Natural killer cell (primary cell): ENCODE measurements at regions not wholly inside any gene's neighbourhood (a gene's known extent, or its start where the extent isn't known, plus 50 kb on each side); places are given as distances from the start of the nearest gene placed in this dataset.

Source experiments
- ATAC-seq, 3 donors: fragments of 150-1000 bp in 2 of 3; fragments of 200-7000 bp in 1 of 3; cut with Tn5 transposase; 1 replicate in 1 of 3; 2 replicates in 2 of 3; pipeline ENCODE4 v1.10.0; 2021; ENCODE audit warnings: mild to moderate bottlenecking in 2 of 3, moderate library complexity in 2 of 3
- DNase-seq, 2 donors: peaks; one replicate each; pipeline versions ENCODE4 v3.0.0 to v3.0.0-alpha.2; 2013 to 2021; ENCODE audit warnings: mixed read lengths in 1 of 2
- H3K27ac ChIP-seq: one replicate; pipeline ENCODE4 v1.5.1; 2013; ENCODE audit warnings: mild to moderate bottlenecking, low read length
- H3K27me3 ChIP-seq: one replicate; pipeline ENCODE4 v1.6.1; 2013; ENCODE audit warnings: low read length; ENCODE audit not compliant: control insufficient read depth, insufficient read depth
- H3K36me3 ChIP-seq: one replicate; pipeline ENCODE4 v1.6.1; 2013; ENCODE audit warnings: low read length; ENCODE audit not compliant: control insufficient read depth, insufficient read depth
- H3K4me1 ChIP-seq: one replicate; pipeline ENCODE4 v1.6.1; 2013; ENCODE audit warnings: low read length; ENCODE audit not compliant: control insufficient read depth, insufficient read depth
- H3K4me3 ChIP-seq: one replicate; pipeline ENCODE4 v1.5.1; 2013; ENCODE audit warnings: low read length
- H3K9me3 ChIP-seq: one replicate; pipeline ENCODE4 v1.6.1; 2013; ENCODE audit warnings: low read length; ENCODE audit not compliant: control insufficient read depth, insufficient read depth
- H3K27ac Mint-ChIP-seq, 2 donors: one replicate each; pipeline ENCODE4 v1.8.0; 2022; ENCODE audit warnings: mild to moderate bottlenecking in 2 of 2, mixed read lengths in 2 of 2, moderate library complexity in 1 of 2
- H3K27me3 Mint-ChIP-seq, 2 donors: one replicate each; pipeline ENCODE4 v1.8.0; 2022; ENCODE audit warnings: low read depth in 2 of 2, mixed read lengths in 2 of 2
- H3K36me3 Mint-ChIP-seq: one replicate; pipeline ENCODE4 v1.8.0; 2022; ENCODE audit warnings: mixed read lengths
- H3K4me1 Mint-ChIP-seq, 2 donors: one replicate each; pipeline ENCODE4 v1.8.0; 2022; ENCODE audit warnings: mixed read lengths in 2 of 2
- H3K4me3 Mint-ChIP-seq: one replicate; pipeline ENCODE4 v1.8.0; 2022; ENCODE audit warnings: mild to moderate bottlenecking, moderate library complexity, mixed read lengths
- H3K9me3 Mint-ChIP-seq, 2 donors: one replicate each; pipeline ENCODE4 v1.8.0; 2022; ENCODE audit warnings: mixed read lengths in 2 of 2
- WGBS: methylation state at CpG from one replicate; pipeline ENCODE4 v1.1.7; 2013; ENCODE audit warnings: missing lambda C conversion rate; ENCODE audit not compliant: insufficient coverage; 5-methylcytosine and 5-hydroxymethylcytosine counted together
- intact Hi-C: fragments of 100-400 bp; cut with micrococcal nuclease; formaldehyde crosslinking; loops from one replicate; pipeline ENCODE4 v1.14.2; 2022
- TF ChIP-seq, protein P1 (sequence below): fragments of 200-600 bp; IDR thresholded peaks from one replicate; pipeline ENCODE4 v1.8.0; 2022; ENCODE audit warnings: antibody characterized with exemption

DNA sequence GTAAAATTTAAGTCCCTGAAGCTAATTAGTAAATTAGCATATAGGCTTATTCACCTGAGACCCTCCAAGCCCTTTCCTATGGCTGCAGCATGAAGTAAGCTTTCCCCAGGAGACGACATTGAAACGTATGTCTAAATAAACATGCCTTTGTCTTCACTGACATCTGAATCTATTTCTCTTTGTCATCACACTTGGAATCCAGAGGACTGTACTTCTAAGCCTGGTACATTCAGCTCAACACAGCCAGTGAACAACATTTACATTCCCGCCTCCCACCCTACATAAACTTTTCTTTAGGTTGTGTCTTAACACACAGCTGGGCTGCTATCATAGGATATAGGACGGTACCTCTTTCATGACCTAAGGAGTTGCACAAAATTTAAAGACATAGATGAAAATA is 414.4 kb downstream of the SFMBT2 start:
- no peaks in the 10 kb centered on the region for H3K36me3 Mint-ChIP-seq
- Histone ChIP-seq H3K9me3 (no peaks in the 10 kb centered on the region), H3K27me3 (no peaks in the 10 kb centered on the region), H3K4me3 (no peak overlapping the region), H3K36me3 (no peaks in the 10 kb centered on the region), H3K4me1 (peaks cover 35% of the 10 kb centered on the region), H3K27ac (no peak overlapping the region)
- H3K4me3 Mint-ChIP-seq, result no peak overlapping the region
- intact Hi-C loops, result loop anchor here (5.0 kb wide), 1 partner anchor 34 kb away; no protein-coding TSS in a partner anchor
- no peaks in the 10 kb centered on the region for H3K27me3 Mint-ChIP-seq
- no peak for DNase-seq
- TF ChIP-seq, protein P1, sequence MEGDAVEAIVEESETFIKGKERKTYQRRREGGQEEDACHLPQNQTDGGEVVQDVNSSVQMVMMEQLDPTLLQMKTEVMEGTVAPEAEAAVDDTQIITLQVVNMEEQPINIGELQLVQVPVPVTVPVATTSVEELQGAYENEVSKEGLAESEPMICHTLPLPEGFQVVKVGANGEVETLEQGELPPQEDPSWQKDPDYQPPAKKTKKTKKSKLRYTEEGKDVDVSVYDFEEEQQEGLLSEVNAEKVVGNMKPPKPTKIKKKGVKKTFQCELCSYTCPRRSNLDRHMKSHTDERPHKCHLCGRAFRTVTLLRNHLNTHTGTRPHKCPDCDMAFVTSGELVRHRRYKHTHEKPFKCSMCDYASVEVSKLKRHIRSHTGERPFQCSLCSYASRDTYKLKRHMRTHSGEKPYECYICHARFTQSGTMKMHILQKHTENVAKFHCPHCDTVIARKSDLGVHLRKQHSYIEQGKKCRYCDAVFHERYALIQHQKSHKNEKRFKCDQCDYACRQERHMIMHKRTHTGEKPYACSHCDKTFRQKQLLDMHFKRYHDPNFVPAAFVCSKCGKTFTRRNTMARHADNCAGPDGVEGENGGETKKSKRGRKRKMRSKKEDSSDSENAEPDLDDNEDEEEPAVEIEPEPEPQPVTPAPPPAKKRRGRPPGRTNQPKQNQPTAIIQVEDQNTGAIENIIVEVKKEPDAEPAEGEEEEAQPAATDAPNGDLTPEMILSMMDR, result no peak
- ATAC-seq, result no peak
- H3K9me3 Mint-ChIP-seq, result no peaks in the 10 kb centered on the region
- WGBS, result 93% methylated on average over 3 of the region's 4 CpGs
- H3K4me1 Mint-ChIP-seq, result peaks cover 43 to 50% of the 10 kb centered on the region in 2 donors
- H3K27ac Mint-ChIP-seq, result no peak overlapping the region

DNA sequence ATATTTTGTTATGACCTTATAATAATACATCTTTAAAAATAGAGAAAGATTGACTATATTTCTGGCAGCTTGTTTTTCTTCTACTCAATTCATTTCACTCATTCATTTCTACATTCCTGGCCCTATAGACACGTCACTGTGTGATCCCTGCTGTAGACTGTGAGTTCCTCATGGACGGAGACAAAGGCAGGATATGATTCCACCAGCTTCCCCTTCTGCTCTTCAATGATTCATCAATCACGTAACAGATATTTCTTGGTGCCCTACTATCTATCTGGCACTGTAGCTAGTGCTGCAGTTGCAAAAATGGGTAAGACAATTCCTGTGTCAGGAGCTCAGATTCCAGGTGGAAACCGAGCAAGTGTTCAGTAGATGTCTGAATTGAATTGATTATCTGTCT is 415.0 kb downstream of the SFMBT2 start:
- DNase-seq (no peak), ATAC-seq (no peak)
- Mint-ChIP-seq H3K36me3 (no peaks in the 10 kb centered on the region), H3K4me3 (no peak overlapping the region), H3K9me3 (no peaks in the 10 kb centered on the region), H3K27ac (no peak overlapping the region), H3K4me1 (peaks cover 44 to 48% of the 10 kb centered on the region in 2 donors), H3K27me3 (no peaks in the 10 kb centered on the region)
- Histone ChIP-seq H3K36me3 (no peaks in the 10 kb centered on the region), H3K4me3 (no peak overlapping the region), H3K27me3 (no peaks in the 10 kb centered on the region), H3K27ac (no peak overlapping the region), H3K9me3 (no peaks in the 10 kb centered on the region), H3K4me1 (peaks cover 35% of the 10 kb centered on the region)
- 90% methylated on average over 4 of the region's 4 CpGs for WGBS
- TF ChIP-seq, protein P1, result no peak
- intact Hi-C loops, result loop anchor here (5.0 kb wide), 1 partner anchor 34 kb away; no protein-coding TSS in a partner anchor

DNA sequence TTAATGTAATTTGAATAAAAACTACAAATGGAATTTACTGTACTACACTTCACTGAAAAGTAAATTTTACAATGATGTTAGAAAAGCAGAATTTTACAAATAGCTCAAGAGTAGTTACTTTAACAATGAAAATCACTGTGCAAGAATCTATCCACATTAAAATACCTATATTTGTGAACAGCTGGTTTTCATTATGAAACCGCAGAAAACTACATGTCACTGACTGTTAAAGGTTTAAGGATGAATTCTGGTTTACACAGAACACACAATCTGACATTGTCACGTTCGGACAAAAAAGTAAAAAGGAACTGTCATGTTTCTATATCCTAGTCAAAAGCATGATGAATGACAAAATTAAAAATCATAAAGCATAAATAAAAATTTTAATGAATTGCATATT is 415.3 kb upstream of the PRKCQ start:
- no peak overlapping the region for H3K27ac ChIP-seq
- 100% methylated on average over 1 of the region's 3 CpGs for WGBS
- ATAC-seq, result no peak

DNA sequence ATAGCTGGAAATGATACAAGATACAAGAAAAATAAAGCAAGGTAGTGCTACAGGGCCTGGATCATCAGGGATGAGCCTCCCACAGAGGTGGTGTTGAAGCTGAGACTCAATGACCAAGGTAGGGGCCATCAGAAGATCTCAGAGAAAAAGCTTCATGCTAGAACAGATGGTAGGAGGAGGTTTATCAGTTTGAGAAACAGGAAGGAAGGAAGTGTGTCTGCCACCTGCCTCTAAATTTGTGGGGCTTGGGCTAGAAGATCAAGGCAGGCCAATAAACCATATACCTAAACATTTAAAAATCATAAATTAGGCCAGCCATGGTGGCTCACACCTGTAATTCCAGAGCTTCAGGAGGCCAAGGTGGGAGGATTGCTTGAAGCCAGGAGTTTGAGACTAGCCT is 410.8 kb upstream of the PRKCQ start:
- Mint-ChIP-seq H3K4me3 (peak overlapping the region; percentile 66), H3K4me1 (peaks cover 21 to 30% of the 10 kb centered on the region in 2 donors), H3K27ac (peak overlapping the region; percentile 13 to 84), H3K9me3 (no peaks in the 10 kb centered on the region), H3K36me3 (no peaks in the 10 kb centered on the region), H3K27me3 (no peaks in the 10 kb centered on the region)
- intact Hi-C loops, result no loop called here
- Histone ChIP-seq H3K4me3 (no peak overlapping the region), H3K27ac (no peak overlapping the region), H3K9me3 (no peaks in the 10 kb centered on the region), H3K4me1 (peaks cover 12% of the 10 kb centered on the region), H3K27me3 (no peaks in the 10 kb centered on the region), H3K36me3 (no peaks in the 10 kb centered on the region)
- ATAC-seq (peak; percentile 26 to 57 (median 37)), DNase-seq (no peak)
- TF ChIP-seq, protein P1, result no peak

More for the DNA sequence above, 415.3 kb upstream of the PRKCQ start:
- no peak for DNase-seq
- Mint-ChIP-seq H3K27me3 (no peaks in the 10 kb centered on the region), H3K27ac (no peak overlapping the region), H3K9me3 (no peaks in the 10 kb centered on the region), H3K36me3 (no peaks in the 10 kb centered on the region), H3K4me1 (peaks cover 44 to 49% of the 10 kb centered on the region in 2 donors), H3K4me3 (no peak overlapping the region)
- Histone ChIP-seq H3K27me3 (no peaks in the 10 kb centered on the region), H3K9me3 (no peaks in the 10 kb centered on the region), H3K4me1 (peaks cover 34% of the 10 kb centered on the region), H3K4me3 (no peak overlapping the region), H3K36me3 (no peaks in the 10 kb centered on the region)
- intact Hi-C loops, result loop anchor here (5.0 kb wide), 1 partner anchor 33 kb away; no protein-coding TSS in a partner anchor
- TF ChIP-seq, protein P1, result no peak
